ENCODE measurements at regions not wholly inside any gene's neighbourhood (a gene's known extent, or its start where the extent isn't known, plus 50 kb on each side); places are given as distances from the start of the nearest gene placed in this dataset.
"Not testable (repeated sequence)": the region's sequence is repeated elsewhere in the genome, so short reads cannot be mapped to it uniquely, and the experiment has no call there.

GRCh38 chr15:31707944-31708702, 322.2 kb upstream of the CHRNA7 start:
- not testable (repeated sequence) for H3K4me1 Mint-ChIP-seq (ENCODE audit: low read depth, unreplicated experiment); H3K27ac Mint-ChIP-seq (ENCODE audit: unreplicated experiment); DNase-seq; H3K27me3 Mint-ChIP-seq (ENCODE audit: unreplicated experiment); H3K4me3 Mint-ChIP-seq (ENCODE audit: unreplicated experiment); H3K9me3 Mint-ChIP-seq (ENCODE audit: unreplicated experiment); H3K36me3 Mint-ChIP-seq (ENCODE audit: unreplicated experiment)

- H3K36me3 Mint-ChIP-seq (ENCODE audit: unreplicated experiment); H3K27me3 Mint-ChIP-seq (ENCODE audit: unreplicated experiment); DNase-seq; H3K4me1 Mint-ChIP-seq (ENCODE audit: low read depth, unreplicated experiment); H3K4me3 Mint-ChIP-seq (ENCODE audit: unreplicated experiment); H3K9me3 Mint-ChIP-seq (ENCODE audit: unreplicated experiment): not testable (repeated sequence)
- H3K27ac Mint-ChIP-seq (ENCODE audit: unreplicated experiment), result peak overlapping the region; percentile 74
Observed at GRCh38 chr15:31708703-31709327, 321.5 kb upstream of the CHRNA7 start.

DNA sequence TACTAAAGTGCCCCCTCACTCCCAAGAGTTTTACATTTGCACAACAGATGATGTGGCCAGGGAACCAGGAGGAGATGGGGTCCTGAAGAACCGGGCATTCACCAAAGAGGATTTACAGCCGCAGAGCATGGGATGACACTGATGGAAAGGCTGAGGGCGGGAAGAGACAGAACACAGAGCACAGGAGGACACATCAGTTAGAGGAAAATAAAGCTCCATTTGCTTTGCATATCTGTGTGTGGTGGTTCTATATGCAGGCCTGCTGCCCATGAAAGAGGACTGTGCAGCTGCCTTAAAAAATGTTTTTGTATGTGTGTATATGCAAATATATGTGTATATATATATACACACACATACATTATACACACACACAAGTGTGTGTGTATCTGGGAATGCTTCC, 320.8 kb upstream of the CHRNA7 start:
- H3K4me1 Mint-ChIP-seq (ENCODE audit: low read depth, unreplicated experiment); H3K27ac Mint-ChIP-seq (ENCODE audit: unreplicated experiment); H3K9me3 Mint-ChIP-seq (ENCODE audit: unreplicated experiment); H3K27me3 Mint-ChIP-seq (ENCODE audit: unreplicated experiment); H3K36me3 Mint-ChIP-seq (ENCODE audit: unreplicated experiment); H3K4me3 Mint-ChIP-seq (ENCODE audit: unreplicated experiment); DNase-seq: not testable (repeated sequence)

GRCh38 chr15:31710806-31711205, 319.5 kb upstream of the CHRNA7 start:
- not testable (repeated sequence) for H3K27ac Mint-ChIP-seq (ENCODE audit: unreplicated experiment); H3K4me1 Mint-ChIP-seq (ENCODE audit: low read depth, unreplicated experiment); H3K27me3 Mint-ChIP-seq (ENCODE audit: unreplicated experiment); H3K4me3 Mint-ChIP-seq (ENCODE audit: unreplicated experiment); H3K9me3 Mint-ChIP-seq (ENCODE audit: unreplicated experiment); DNase-seq; H3K36me3 Mint-ChIP-seq (ENCODE audit: unreplicated experiment)

- H3K27ac Mint-ChIP-seq (ENCODE audit: unreplicated experiment), result peak overlapping the region; percentile 20
Observed at GRCh38 chr15:31715208-31715607, 315.1 kb upstream of the CHRNA7 start.

DNA sequence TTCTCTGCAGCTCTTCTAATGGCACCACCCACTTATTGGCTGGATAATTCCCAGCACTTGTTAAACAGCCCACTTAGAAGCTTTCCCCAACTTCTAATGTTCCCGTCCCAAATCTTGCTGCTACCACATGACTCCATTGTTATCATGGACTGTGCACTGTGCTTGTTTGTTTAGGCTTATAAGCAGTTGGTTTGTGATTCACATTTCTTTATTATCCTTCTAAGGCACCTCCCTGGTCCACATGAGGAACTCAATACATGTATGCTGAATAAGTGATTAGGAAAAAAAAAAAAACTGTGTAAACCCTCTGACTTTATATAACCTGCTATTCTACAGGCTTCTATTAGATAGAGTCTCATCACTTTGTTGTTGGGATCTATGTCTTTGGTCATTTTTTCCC, 311.7 kb upstream of the CHRNA7 start:
- not testable (repeated sequence) for H3K27ac Mint-ChIP-seq (ENCODE audit: unreplicated experiment); H3K4me3 Mint-ChIP-seq (ENCODE audit: unreplicated experiment); H3K36me3 Mint-ChIP-seq (ENCODE audit: unreplicated experiment); H3K9me3 Mint-ChIP-seq (ENCODE audit: unreplicated experiment); H3K4me1 Mint-ChIP-seq (ENCODE audit: low read depth, unreplicated experiment); DNase-seq; H3K27me3 Mint-ChIP-seq (ENCODE audit: unreplicated experiment)

More at GRCh38 chr15:31715208-31715607, 315.1 kb upstream of the CHRNA7 start:
- DNase-seq; H3K9me3 Mint-ChIP-seq (ENCODE audit: unreplicated experiment); H3K36me3 Mint-ChIP-seq (ENCODE audit: unreplicated experiment); H3K27me3 Mint-ChIP-seq (ENCODE audit: unreplicated experiment): not testable (repeated sequence)
- H3K4me1 Mint-ChIP-seq (ENCODE audit: low read depth, unreplicated experiment), result peaks cover 13% of the 10 kb centered on the region
- peak overlapping the region; percentile 27 for H3K4me3 Mint-ChIP-seq (ENCODE audit: unreplicated experiment)

DNA sequence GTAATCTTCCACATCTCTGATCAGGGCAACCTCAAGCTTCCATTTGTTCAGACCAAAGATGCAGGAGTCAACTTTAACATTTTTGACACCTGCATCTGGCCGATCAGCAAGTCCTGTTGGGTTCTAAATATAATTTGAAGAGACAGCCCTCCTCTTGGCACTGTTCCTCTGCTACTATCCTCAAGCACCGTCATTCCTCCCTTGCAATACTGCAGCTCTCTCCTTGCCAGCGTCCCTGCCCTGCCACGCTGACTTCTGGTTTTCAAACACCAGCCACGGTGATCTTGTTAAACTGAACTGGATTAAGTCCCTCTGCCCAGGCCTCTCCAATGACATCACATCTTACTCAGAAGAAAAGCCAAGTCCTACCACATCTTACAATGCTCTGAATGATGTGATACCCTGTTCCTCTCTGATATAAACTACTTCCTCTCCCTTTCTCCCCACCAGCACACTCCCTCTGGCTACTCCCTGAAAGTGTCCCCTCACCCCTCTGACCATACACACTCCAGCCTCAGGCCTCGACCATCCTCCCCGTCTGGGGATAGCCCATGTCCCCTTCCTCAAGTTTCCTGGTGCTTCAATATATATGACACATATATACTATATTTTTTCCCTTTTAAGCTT, 310.8 kb upstream of the CHRNA7 start:
- not testable (repeated sequence) for H3K4me3 Mint-ChIP-seq (ENCODE audit: unreplicated experiment); H3K27me3 Mint-ChIP-seq (ENCODE audit: unreplicated experiment); H3K36me3 Mint-ChIP-seq (ENCODE audit: unreplicated experiment); H3K9me3 Mint-ChIP-seq (ENCODE audit: unreplicated experiment); DNase-seq; H3K27ac Mint-ChIP-seq (ENCODE audit: unreplicated experiment)
- peaks cover 15% of the 10 kb centered on the region for H3K4me1 Mint-ChIP-seq (ENCODE audit: low read depth, unreplicated experiment)

DNA sequence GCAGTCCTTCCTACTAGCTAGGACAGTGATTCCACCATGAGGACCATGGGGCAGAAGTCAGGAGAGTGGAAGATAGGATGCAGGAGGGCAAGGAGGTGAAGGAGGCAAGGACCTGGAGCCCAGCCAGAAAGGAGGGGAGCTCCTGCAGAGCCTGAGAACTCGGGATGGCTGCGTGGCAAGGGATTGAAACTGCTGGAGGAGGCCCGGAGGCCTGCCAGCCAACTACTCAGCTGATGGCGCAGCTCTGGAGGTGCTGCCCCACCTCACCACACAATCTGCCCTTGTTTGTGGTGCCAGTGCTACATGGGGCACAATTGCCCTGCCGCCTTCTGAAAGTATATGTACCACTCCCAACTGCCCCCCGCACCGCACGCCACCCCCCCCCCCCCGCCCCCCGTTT, 307.3 kb upstream of the CHRNA7 start:
- H3K36me3 Mint-ChIP-seq (ENCODE audit: unreplicated experiment); H3K27ac Mint-ChIP-seq (ENCODE audit: unreplicated experiment); H3K9me3 Mint-ChIP-seq (ENCODE audit: unreplicated experiment); H3K4me3 Mint-ChIP-seq (ENCODE audit: unreplicated experiment); DNase-seq; H3K27me3 Mint-ChIP-seq (ENCODE audit: unreplicated experiment): not testable (repeated sequence)
- H3K4me1 Mint-ChIP-seq (ENCODE audit: low read depth, unreplicated experiment), result peaks cover 28% of the 10 kb centered on the region

- DNase-seq; H3K27ac Mint-ChIP-seq (ENCODE audit: unreplicated experiment); H3K4me3 Mint-ChIP-seq (ENCODE audit: unreplicated experiment); H3K27me3 Mint-ChIP-seq (ENCODE audit: unreplicated experiment); H3K9me3 Mint-ChIP-seq (ENCODE audit: unreplicated experiment): not testable (repeated sequence)
- H3K36me3 Mint-ChIP-seq (ENCODE audit: unreplicated experiment), result peaks cover 14% of the 10 kb centered on the region
- H3K4me1 Mint-ChIP-seq (ENCODE audit: low read depth, unreplicated experiment), result peaks cover 34% of the 10 kb centered on the region
Observed at GRCh38 chr15:31724903-31725302, 305.4 kb upstream of the CHRNA7 start.

GRCh38 chr15:31725619-31726018, 304.7 kb upstream of the CHRNA7 start:
- H3K27ac Mint-ChIP-seq (ENCODE audit: unreplicated experiment); DNase-seq; H3K4me3 Mint-ChIP-seq (ENCODE audit: unreplicated experiment); H3K9me3 Mint-ChIP-seq (ENCODE audit: unreplicated experiment); H3K27me3 Mint-ChIP-seq (ENCODE audit: unreplicated experiment): not testable (repeated sequence)
- Mint-ChIP-seq H3K4me1 (ENCODE audit: low read depth, unreplicated experiment) (peaks cover 36% of the 10 kb centered on the region), H3K36me3 (ENCODE audit: unreplicated experiment) (peaks cover 14% of the 10 kb centered on the region)
